Hepatocyte (in vitro differentiated cells): ENCODE measurements at regions not wholly inside any gene's neighbourhood (a gene's known extent, or its start where the extent isn't known, plus 50 kb on each side); places are given as distances from the start of the nearest gene placed in this dataset.

Experiments
- DNase-seq: peaks from one replicate; pipeline ENCODE4 v3.0.0-alpha.2; 2016; ENCODE audit warnings: low spot score
- H2AFZ ChIP-seq: fragments of 200-600 bp; sonication (generic); 2 replicates; pipeline ENCODE4 v1.6.0; 2016; ENCODE audit warnings: antibody characterized with exemption, mild to moderate bottlenecking
- H3K27ac ChIP-seq: fragments of 200-600 bp; sonication (generic); 2 replicates; pipeline ENCODE4 v1.5.1; 2016; ENCODE audit warnings: mild to moderate bottlenecking
- H3K27me3 ChIP-seq: fragments of 200-600 bp; sonication (generic); 2 replicates; pipeline ENCODE4 v1.6.1; 2016
- H3K36me3 ChIP-seq: fragments of 200-600 bp; sonication (generic); replicated peaks from 2 replicates; pipeline ENCODE4 v1.5.1; 2016; ENCODE audit warnings: low read depth; ENCODE audit not compliant: insufficient read depth
- H3K4me1 ChIP-seq: fragments of 200-600 bp; sonication (generic); 2 replicates; pipeline ENCODE4 v1.5.1; 2016; ENCODE audit warnings: mild to moderate bottlenecking, moderate library complexity; ENCODE audit not compliant: insufficient read depth
- H3K4me2 ChIP-seq: fragments of 200-600 bp; sonication (generic); 2 replicates; pipeline ENCODE4 v1.6.0; 2016
- H3K4me3 ChIP-seq: fragments of 200-600 bp; sonication (generic); 2 replicates; pipeline ENCODE4 v1.5.1; 2016; ENCODE audit warnings: mild to moderate bottlenecking
- H3K79me2 ChIP-seq: fragments of 200-600 bp; sonication (generic); 2 replicates; pipeline ENCODE4 v1.6.0; 2017; ENCODE audit warnings: mild to moderate bottlenecking
- H3K9me2 ChIP-seq: fragments of 200-600 bp; sonication (generic); replicated peaks from 2 replicates; pipeline ENCODE4 v1.6.0; 2017; ENCODE audit warnings: mild to moderate bottlenecking; ENCODE audit not compliant: insufficient read depth
- H3K9me3 ChIP-seq: fragments of 200-600 bp; sonication (generic); 2 replicates; pipeline ENCODE4 v1.5.1; 2016; ENCODE audit warnings: low read depth, mild to moderate bottlenecking
- H4K20me1 ChIP-seq: fragments of 200-600 bp; sonication (generic); 2 replicates; pipeline ENCODE4 v1.6.0; 2016; ENCODE audit warnings: mild to moderate bottlenecking; ENCODE audit not compliant: insufficient read depth, poor library complexity, severe bottlenecking
- CTCF ChIP-seq: fragments of 200-600 bp; sonication (generic); IDR thresholded peaks from 2 replicates; pipeline ENCODE4 v1.5.1; 2016; ENCODE audit warnings: antibody characterized with exemption, mild to moderate bottlenecking; ENCODE audit not compliant: poor library complexity
- EZH2 ChIP-seq: fragments of 200-600 bp; sonication (generic); IDR thresholded peaks from 2 replicates; pipeline ENCODE4 v1.6.1; 2016; ENCODE audit warnings: antibody characterized with exemption, mild to moderate bottlenecking, borderline replicate concordance
- EZH2phosphoT487 ChIP-seq: fragments of 200-600 bp; sonication (generic); IDR thresholded peaks from one replicate; pipeline ENCODE4 v1.6.1; 2018; ENCODE audit warnings: antibody characterized with exemption, mild to moderate bottlenecking, low read depth, moderate library complexity; ENCODE audit not compliant: unreplicated experiment, severe bottlenecking
- WGBS: methylation state at CpG from one replicate; pipeline ENCODE4 v1.1.6; 2016; ENCODE audit warnings: low lambda C conversion rate; ENCODE audit errors: missing lambda C conversion rate; 5-methylcytosine and 5-hydroxymethylcytosine counted together

GRCh38 chr9:30900706-30901105 lies 1483.7 kb upstream of the ACO1 start:
- Histone ChIP-seq H3K27me3 (no peaks in the 10 kb centered on the region), H3K27ac (no peak overlapping the region), H3K4me2 (no peak overlapping the region), H3K9me3 (no peaks in the 10 kb centered on the region), H4K20me1 (no peaks in the 10 kb centered on the region), H3K79me2 (no peaks in the 10 kb centered on the region), H3K4me3 (no peak overlapping the region), H2AFZ (no peak overlapping the region), H3K4me1 (no peaks in the 10 kb centered on the region), H3K36me3 (no peaks in the 10 kb centered on the region), H3K9me2 (no peaks in the 10 kb centered on the region)
- no peak for DNase-seq
- TF ChIP-seq CTCF, result no peak
- WGBS, result 82% methylated on average over 1 of the region's 1 CpG

- no peak overlapping the region for H2AFZ ChIP-seq
- no peak overlapping the region for H3K27ac ChIP-seq
- no peaks in the 10 kb centered on the region for H4K20me1 ChIP-seq
- no peak overlapping the region for H3K4me3 ChIP-seq
- no peaks in the 10 kb centered on the region for H3K4me1 ChIP-seq
- H3K27me3 ChIP-seq, result no peaks in the 10 kb centered on the region
- no peaks in the 10 kb centered on the region for H3K9me2 ChIP-seq
- H3K4me2 ChIP-seq, result no peak overlapping the region
- no peak for TF ChIP-seq EZH2
- TF ChIP-seq CTCF, result no peak
- TF ChIP-seq EZH2phosphoT487, result no peak
- 31% methylated on average over 3 of the region's 3 CpGs for WGBS
- H3K79me2 ChIP-seq, result no peaks in the 10 kb centered on the region
- H3K36me3 ChIP-seq, result no peaks in the 10 kb centered on the region
- no peak for DNase-seq
- H3K9me3 ChIP-seq, result no peaks in the 10 kb centered on the region
Measured at GRCh38 chr9:30913331-30913730, 1471.1 kb upstream of the ACO1 start.

GRCh38 chr9:30915451-30915850 lies 1469.0 kb upstream of the ACO1 start:
- no peak overlapping the region for H3K4me2 ChIP-seq
- DNase-seq, result no peak
- H3K9me3 ChIP-seq, result no peaks in the 10 kb centered on the region
- H3K27ac ChIP-seq, result no peak overlapping the region
- TF ChIP-seq EZH2phosphoT487, result no peak
- no peak for TF ChIP-seq EZH2
- TF ChIP-seq CTCF, result no peak
- H2AFZ ChIP-seq, result no peak overlapping the region
- no peaks in the 10 kb centered on the region for H3K36me3 ChIP-seq
- H4K20me1 ChIP-seq, result no peaks in the 10 kb centered on the region
- H3K79me2 ChIP-seq, result no peaks in the 10 kb centered on the region
- no peaks in the 10 kb centered on the region for H3K27me3 ChIP-seq
- no peaks in the 10 kb centered on the region for H3K4me1 ChIP-seq
- H3K4me3 ChIP-seq, result no peak overlapping the region
- H3K9me2 ChIP-seq, result no peaks in the 10 kb centered on the region
- WGBS, result 72% methylated on average over 4 of the region's 4 CpGs

GRCh38 chr9:30925126-30925525 lies 1459.3 kb upstream of the ACO1 start:
- no peak overlapping the region for H3K4me3 ChIP-seq
- no peaks in the 10 kb centered on the region for H4K20me1 ChIP-seq
- no peak for DNase-seq
- H3K4me2 ChIP-seq, result no peak overlapping the region
- no peaks in the 10 kb centered on the region for H3K4me1 ChIP-seq
- 75% methylated on average over 5 of the region's 5 CpGs for WGBS
- no peaks in the 10 kb centered on the region for H3K9me3 ChIP-seq
- no peak overlapping the region for H2AFZ ChIP-seq
- H3K36me3 ChIP-seq, result no peaks in the 10 kb centered on the region
- H3K9me2 ChIP-seq, result no peaks in the 10 kb centered on the region
- H3K27me3 ChIP-seq, result no peaks in the 10 kb centered on the region
- TF ChIP-seq EZH2phosphoT487 (no peak), CTCF (no peak), EZH2 (no peak)
- no peaks in the 10 kb centered on the region for H3K79me2 ChIP-seq
- no peak overlapping the region for H3K27ac ChIP-seq
